B cell (primary cell): ENCODE measurements at regions not wholly inside any gene's neighbourhood (a gene's known extent, or its start where the extent isn't known, plus 50 kb on each side); places are given as distances from the start of the nearest gene placed in this dataset.

Source experiments
- ATAC-seq: fragments of 200-7000 bp; cut with Tn5 transposase; one replicate; pipeline ENCODE4 v1.10.0; 2021; ENCODE audit warnings: low read depth, mild to moderate bottlenecking, moderate number of reproducible peaks, moderate library complexity
- CTCF ChIA-PET: fragments of 350-600 bp; sonication (Branson Sonifier 250); formaldehyde crosslinking; loops from one replicate; lab custom pipeline; 2021; ENCODE audit warnings: antibody characterized with exemption, inconsistent platforms; lab: Charles Lee
- POLR2A ChIA-PET: fragments of 350-600 bp; sonication (Branson Sonifier 250); formaldehyde crosslinking; loops from one replicate; lab custom pipeline; 2021; ENCODE audit warnings: antibody characterized with exemption; lab: Charles Lee
- DNase-seq: peaks from one replicate; pipeline ENCODE4 v3.0.0; 2013
- H2AFZ ChIP-seq: 2 replicates; pipeline ENCODE4 v1.6.1; 2012; ENCODE audit warnings: mild to moderate bottlenecking, low read depth, low read length; ENCODE audit not compliant: insufficient read depth, poor library complexity, severe bottlenecking
- H3K27ac ChIP-seq, 2 donors: 1 replicate in 1 of 2; 2 replicates in 1 of 2; pipeline ENCODE4 v1.5.1; 2012 to 2013; ENCODE audit warnings: low read length in 2 of 2, mild to moderate bottlenecking in 2 of 2, moderate library complexity in 1 of 2
- H3K27me3 ChIP-seq, 4 experiments: fragments of 200-600 bp in 1 of 4; sonication (generic) in 1 of 4; replicated peaks in 1 of 4; 1 replicate in 2 of 4; 2 replicates in 2 of 4; pipeline versions ENCODE4 v1.6.1 to v1.7.0; 2013 to 2016; ENCODE audit warnings: low read length in 3 of 4, mild to moderate bottlenecking in 2 of 4, mixed read lengths in 1 of 4, moderate library complexity in 1 of 4; ENCODE audit not compliant: insufficient read depth in 4 of 4, control insufficient read depth in 3 of 4; ENCODE audit errors: control extremely low read depth in 1 of 4
- H3K36me3 ChIP-seq, 2 experiments: replicated peaks in 1 of 2; 1 replicate in 1 of 2; 2 replicates in 1 of 2; pipeline versions ENCODE4 v1.6.1 to v1.7.1; 2013; ENCODE audit warnings: low read length in 1 of 2; ENCODE audit not compliant: insufficient read depth in 2 of 2, control insufficient read depth in 1 of 2; ENCODE audit errors: control extremely low read depth in 1 of 2, extremely low read depth in 1 of 2
- H3K4me1 ChIP-seq, 2 donors: fragments of 200-600 bp in 1 of 2; sonication (generic) in 1 of 2; 1 replicate in 1 of 2; 2 replicates in 1 of 2; pipeline versions ENCODE4 v1.5.1 to v1.6.1; 2013 to 2017; ENCODE audit warnings: low read length in 2 of 2; ENCODE audit not compliant: control insufficient read depth in 2 of 2, insufficient read depth in 2 of 2
- H3K4me2 ChIP-seq: replicated peaks from 2 replicates; pipeline ENCODE3; 2012; ENCODE audit warnings: mild to moderate bottlenecking, low read depth, low read length; ENCODE audit not compliant: poor library complexity, severe bottlenecking
- H3K4me3 ChIP-seq, 5 experiments: fragments of 200-600 bp in 1 of 5; sonication (generic) in 1 of 5; 1 replicate in 3 of 5; 2 replicates in 2 of 5; pipeline versions ENCODE4 v1.5.1 to v1.7.0; 2011 to 2016; ENCODE audit warnings: low read length in 4 of 5, mild to moderate bottlenecking in 4 of 5, low read depth in 2 of 5, control low read depth in 1 of 5, moderate library complexity in 1 of 5; ENCODE audit not compliant: insufficient read depth in 1 of 5; ENCODE audit errors: control extremely low read depth in 1 of 5, extremely low read depth in 1 of 5
- H3K79me2 ChIP-seq: fragments of 200-600 bp; sonication (generic); one replicate; pipeline ENCODE4 v1.6.0; 2016; ENCODE audit warnings: low read length; ENCODE audit not compliant: control insufficient read depth, insufficient read depth
- H3K9ac ChIP-seq: fragments of 200-600 bp; sonication (generic); 2 replicates; pipeline ENCODE4 v1.6.1; 2017; ENCODE audit warnings: mild to moderate bottlenecking, low read length, moderate library complexity
- H3K9me3 ChIP-seq, 3 donors: one replicate each; pipeline versions ENCODE4 v1.6.1 to v1.7.1; 2013; ENCODE audit warnings: low read length in 2 of 3; ENCODE audit not compliant: control insufficient read depth in 2 of 3, insufficient read depth in 1 of 3; ENCODE audit errors: control extremely low read depth in 1 of 3
- H4K20me1 ChIP-seq: 2 replicates; pipeline ENCODE4 v1.6.0; 2012; ENCODE audit warnings: mild to moderate bottlenecking, low read length; ENCODE audit not compliant: insufficient read depth, control insufficient read depth, poor library complexity, severe bottlenecking
- H3K27ac Mint-ChIP-seq: one replicate; pipeline ENCODE4 v1.8.0; 2021; ENCODE audit warnings: mixed read lengths
- H3K27me3 Mint-ChIP-seq: one replicate; pipeline ENCODE4 v1.8.0; 2021; ENCODE audit warnings: mixed read lengths
- H3K4me1 Mint-ChIP-seq: one replicate; pipeline ENCODE4 v1.8.0; 2021; ENCODE audit warnings: mixed read lengths
- H3K4me3 Mint-ChIP-seq: one replicate; pipeline ENCODE4 v1.8.0; 2021; ENCODE audit warnings: mixed read lengths
- H3K9me3 Mint-ChIP-seq: one replicate; pipeline ENCODE4 v1.8.0; 2022; ENCODE audit warnings: mixed read lengths; ENCODE audit not compliant: insufficient read depth
- EZH2 ChIP-seq: IDR thresholded peaks from 2 replicates; pipeline ENCODE4 v1.6.1; 2012; ENCODE audit warnings: borderline replicate concordance, low read depth, mild to moderate bottlenecking, moderate library complexity, low read length; ENCODE audit not compliant: insufficient read depth, poor library complexity, severe bottlenecking
- WGBS: methylation state at CpG from one replicate; pipeline ENCODE4 v1.1.5; 2013; ENCODE audit warnings: missing lambda C conversion rate; ENCODE audit not compliant: insufficient coverage; 5-methylcytosine and 5-hydroxymethylcytosine counted together
- intact Hi-C: fragments of 100-400 bp; cut with micrococcal nuclease; formaldehyde crosslinking; loops from one replicate; pipeline ENCODE4 v1.10.0; 2022
- TF ChIP-seq, protein P1 (sequence below): fragments of 200-600 bp; IDR thresholded peaks from one replicate; pipeline ENCODE4 v1.8.0; 2022; ENCODE audit warnings: antibody characterized with exemption, mild to moderate bottlenecking

- no peak for TF ChIP-seq EZH2
- TF ChIP-seq, protein P1, sequence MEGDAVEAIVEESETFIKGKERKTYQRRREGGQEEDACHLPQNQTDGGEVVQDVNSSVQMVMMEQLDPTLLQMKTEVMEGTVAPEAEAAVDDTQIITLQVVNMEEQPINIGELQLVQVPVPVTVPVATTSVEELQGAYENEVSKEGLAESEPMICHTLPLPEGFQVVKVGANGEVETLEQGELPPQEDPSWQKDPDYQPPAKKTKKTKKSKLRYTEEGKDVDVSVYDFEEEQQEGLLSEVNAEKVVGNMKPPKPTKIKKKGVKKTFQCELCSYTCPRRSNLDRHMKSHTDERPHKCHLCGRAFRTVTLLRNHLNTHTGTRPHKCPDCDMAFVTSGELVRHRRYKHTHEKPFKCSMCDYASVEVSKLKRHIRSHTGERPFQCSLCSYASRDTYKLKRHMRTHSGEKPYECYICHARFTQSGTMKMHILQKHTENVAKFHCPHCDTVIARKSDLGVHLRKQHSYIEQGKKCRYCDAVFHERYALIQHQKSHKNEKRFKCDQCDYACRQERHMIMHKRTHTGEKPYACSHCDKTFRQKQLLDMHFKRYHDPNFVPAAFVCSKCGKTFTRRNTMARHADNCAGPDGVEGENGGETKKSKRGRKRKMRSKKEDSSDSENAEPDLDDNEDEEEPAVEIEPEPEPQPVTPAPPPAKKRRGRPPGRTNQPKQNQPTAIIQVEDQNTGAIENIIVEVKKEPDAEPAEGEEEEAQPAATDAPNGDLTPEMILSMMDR, result no peak
- WGBS, result 82% methylated on average over 2 of the region's 4 CpGs
- no peak overlapping the region for H2AFZ ChIP-seq
- intact Hi-C loops, result no loop called here
- no peak overlapping the region for H3K4me2 ChIP-seq
- H3K27ac ChIP-seq, result no peak overlapping the region
- DNase-seq (no peak), ATAC-seq (no peak)
- H3K36me3 ChIP-seq, result no peaks in the 10 kb centered on the region
- H3K4me3 ChIP-seq, result no peak overlapping the region
- ChIA-PET CTCF (no interaction called here), POLR2A (no interaction called here)
- Mint-ChIP-seq H3K4me3 (no peak overlapping the region), H3K27me3 (peaks cover 9% of the 10 kb centered on the region), H3K4me1 (no peaks in the 10 kb centered on the region), H3K27ac (no peak overlapping the region), H3K9me3 (no peaks in the 10 kb centered on the region)
- no peaks in the 10 kb centered on the region for H4K20me1 ChIP-seq
- H3K9me3 ChIP-seq, result peaks cover 0 to 6% (median 0%) of the 10 kb centered on the region in 3 donors
- H3K4me1 ChIP-seq, result no peaks in the 10 kb centered on the region
- H3K79me2 ChIP-seq, result no peaks in the 10 kb centered on the region
- no peak overlapping the region for H3K9ac ChIP-seq
- no peaks in the 10 kb centered on the region for H3K27me3 ChIP-seq
Measured at GRCh38 chr2:235365743-235366142, 128.1 kb upstream of the AGAP1 start.

- Mint-ChIP-seq H3K27me3 (peaks cover 9% of the 10 kb centered on the region), H3K27ac (no peak overlapping the region), H3K4me1 (no peaks in the 10 kb centered on the region), H3K9me3 (no peaks in the 10 kb centered on the region), H3K4me3 (no peak overlapping the region)
- ATAC-seq (no peak), DNase-seq (no peak)
- no peak for TF ChIP-seq EZH2
- TF ChIP-seq, protein P1, result no peak
- intact Hi-C loops, result no loop called here
- H3K27ac ChIP-seq, result no peak overlapping the region
- H3K27me3 ChIP-seq, result no peaks in the 10 kb centered on the region
- no peaks in the 10 kb centered on the region for H3K36me3 ChIP-seq
- H3K4me2 ChIP-seq, result no peak overlapping the region
- no peak overlapping the region for H2AFZ ChIP-seq
- ChIA-PET POLR2A (no interaction called here), CTCF (no interaction called here)
- peaks cover 0 to 6% (median 0%) of the 10 kb centered on the region in 3 donors for H3K9me3 ChIP-seq
- WGBS, result 89% methylated on average over 6 of the region's 6 CpGs
- H3K4me3 ChIP-seq, result no peak overlapping the region
- H3K79me2 ChIP-seq, result no peaks in the 10 kb centered on the region
- H3K4me1 ChIP-seq, result no peaks in the 10 kb centered on the region
- H3K9ac ChIP-seq, result no peak overlapping the region
- H4K20me1 ChIP-seq, result no peaks in the 10 kb centered on the region
Measured at GRCh38 chr2:235366390-235366789, 127.5 kb upstream of the AGAP1 start.
